BJ (cell line): ENCODE measurements at regions not wholly inside any gene's neighbourhood (a gene's known extent, or its start where the extent isn't known, plus 50 kb on each side); places are given as distances from the start of the nearest gene placed in this dataset.

Experiments
- CTCF ChIA-PET: fragments of 350-600 bp; formaldehyde crosslinking; extraction: SDS; loops from one replicate; lab custom pipeline; 2021; ENCODE audit warnings: antibody characterized with exemption, inconsistent platforms; lab: Yijun Ruan, JAX
- POLR2A ChIA-PET: fragments of 300-600 bp; sonication (Branson Sonifier 250); formaldehyde crosslinking; extraction: SDS; loops from one replicate; lab custom pipeline; 2021; ENCODE audit warnings: antibody characterized with exemption; lab: Charles Lee
- DNase-seq: peaks from one replicate; pipeline ENCODE4 v3.0.0-alpha.2; 2011; ENCODE audit warnings: low read depth
- H3K27me3 ChIP-seq: 2 replicates; pipeline ENCODE4 v1.6.0; 2011; ENCODE audit warnings: low read length; ENCODE audit not compliant: control insufficient read depth, insufficient read depth
- H3K36me3 ChIP-seq: 2 replicates; pipeline ENCODE4 v1.5.1; 2011; ENCODE audit warnings: low read length; ENCODE audit not compliant: control insufficient read depth, insufficient read depth
- H3K4me3 ChIP-seq: 2 replicates; pipeline ENCODE4 v1.5.1; 2011; ENCODE audit warnings: low read depth, mild to moderate bottlenecking, control low read depth, low read length
- TF ChIP-seq, protein P1 (sequence below): IDR thresholded peaks from 2 replicates; pipeline ENCODE4 v1.5.1; 2011; ENCODE audit warnings: low read depth, mild to moderate bottlenecking, control low read depth, inconsistent platforms, low read length, moderate library complexity; ENCODE audit not compliant: insufficient read depth

DNA sequence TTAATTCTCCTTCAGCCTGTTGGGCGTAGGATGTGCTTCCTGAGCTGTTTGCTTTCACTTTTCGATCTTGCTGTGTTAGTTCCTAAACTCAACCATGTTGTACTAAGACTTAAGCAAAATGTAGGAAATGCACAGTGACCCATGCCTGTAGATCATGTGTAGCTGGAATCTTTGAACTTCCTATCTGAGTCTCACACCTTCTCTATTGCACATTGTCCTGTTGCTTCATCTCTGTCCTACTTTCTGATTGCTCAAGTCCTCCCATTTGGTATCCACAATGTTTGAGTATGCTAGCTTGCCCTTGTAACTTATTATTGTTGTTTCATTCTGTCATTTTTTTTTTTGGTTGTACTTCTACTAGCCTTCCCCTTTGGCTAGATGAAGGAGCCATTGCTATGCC lies 239.6 kb downstream of the PPP1R2C start:
- ChIA-PET POLR2A (no interaction called here), CTCF (no interaction called here)
- Histone ChIP-seq H3K4me3 (no peak overlapping the region), H3K36me3 (no peaks in the 10 kb centered on the region), H3K27me3 (no peaks in the 10 kb centered on the region)
- DNase-seq = no peak
- TF ChIP-seq, protein P1, sequence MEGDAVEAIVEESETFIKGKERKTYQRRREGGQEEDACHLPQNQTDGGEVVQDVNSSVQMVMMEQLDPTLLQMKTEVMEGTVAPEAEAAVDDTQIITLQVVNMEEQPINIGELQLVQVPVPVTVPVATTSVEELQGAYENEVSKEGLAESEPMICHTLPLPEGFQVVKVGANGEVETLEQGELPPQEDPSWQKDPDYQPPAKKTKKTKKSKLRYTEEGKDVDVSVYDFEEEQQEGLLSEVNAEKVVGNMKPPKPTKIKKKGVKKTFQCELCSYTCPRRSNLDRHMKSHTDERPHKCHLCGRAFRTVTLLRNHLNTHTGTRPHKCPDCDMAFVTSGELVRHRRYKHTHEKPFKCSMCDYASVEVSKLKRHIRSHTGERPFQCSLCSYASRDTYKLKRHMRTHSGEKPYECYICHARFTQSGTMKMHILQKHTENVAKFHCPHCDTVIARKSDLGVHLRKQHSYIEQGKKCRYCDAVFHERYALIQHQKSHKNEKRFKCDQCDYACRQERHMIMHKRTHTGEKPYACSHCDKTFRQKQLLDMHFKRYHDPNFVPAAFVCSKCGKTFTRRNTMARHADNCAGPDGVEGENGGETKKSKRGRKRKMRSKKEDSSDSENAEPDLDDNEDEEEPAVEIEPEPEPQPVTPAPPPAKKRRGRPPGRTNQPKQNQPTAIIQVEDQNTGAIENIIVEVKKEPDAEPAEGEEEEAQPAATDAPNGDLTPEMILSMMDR = no peak

DNA sequence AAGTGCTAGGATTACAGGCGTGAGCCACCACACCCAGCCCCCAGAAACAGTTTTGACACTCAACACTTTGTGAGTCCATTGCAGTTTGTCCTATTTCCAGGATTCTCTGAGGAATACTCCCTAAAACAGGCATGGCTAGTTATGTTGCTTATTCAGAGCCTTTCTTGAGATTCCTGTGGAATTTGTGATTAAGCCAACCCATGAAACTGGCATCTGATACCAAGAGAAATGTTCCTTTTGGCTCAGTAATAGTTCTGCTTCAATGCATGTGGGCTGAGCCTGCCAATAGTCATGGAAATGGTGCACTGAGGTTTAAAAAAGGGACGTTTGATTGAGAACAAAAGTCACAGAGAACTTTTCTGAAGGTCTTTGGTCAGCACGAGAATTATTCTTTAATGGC lies 241.7 kb downstream of the PPP1R2C start:
- H3K27me3 ChIP-seq = no peaks in the 10 kb centered on the region
- TF ChIP-seq, protein P1 = no peak
- no peaks in the 10 kb centered on the region for H3K36me3 ChIP-seq
- DNase-seq = no peak
- H3K4me3 ChIP-seq = no peak overlapping the region
- CTCF ChIA-PET = no interaction called here
- POLR2A ChIA-PET = no interaction called here

DNA sequence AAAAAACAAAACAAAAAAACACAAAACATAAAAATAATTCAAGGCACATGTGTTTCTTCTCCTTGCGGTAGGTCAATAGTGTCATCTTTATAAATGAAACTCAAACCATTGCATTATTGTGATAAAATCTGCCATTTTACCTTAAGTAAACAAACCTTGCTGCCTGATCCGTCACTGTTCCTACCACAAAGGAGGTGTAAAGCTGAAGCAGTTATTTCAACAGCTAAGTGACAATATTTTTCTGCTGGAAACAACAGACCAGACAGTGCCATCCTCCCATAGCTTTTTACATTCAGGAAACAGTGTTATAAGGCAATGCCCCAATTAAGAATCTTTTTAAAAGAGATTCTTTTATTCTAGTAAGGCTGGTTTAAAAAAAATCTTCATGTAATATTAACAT lies 242.7 kb downstream of the PPP1R2C start:
- Histone ChIP-seq H3K4me3 (no peak overlapping the region), H3K27me3 (no peaks in the 10 kb centered on the region), H3K36me3 (no peaks in the 10 kb centered on the region)
- ChIA-PET POLR2A (no interaction called here), CTCF (interaction anchor here (0.6 kb wide), 1 partner anchor 939 kb away, joined by 3 read pairs; no protein-coding TSS in a partner anchor)
- DNase-seq = no peak
- TF ChIP-seq, protein P1 = no peak

DNA sequence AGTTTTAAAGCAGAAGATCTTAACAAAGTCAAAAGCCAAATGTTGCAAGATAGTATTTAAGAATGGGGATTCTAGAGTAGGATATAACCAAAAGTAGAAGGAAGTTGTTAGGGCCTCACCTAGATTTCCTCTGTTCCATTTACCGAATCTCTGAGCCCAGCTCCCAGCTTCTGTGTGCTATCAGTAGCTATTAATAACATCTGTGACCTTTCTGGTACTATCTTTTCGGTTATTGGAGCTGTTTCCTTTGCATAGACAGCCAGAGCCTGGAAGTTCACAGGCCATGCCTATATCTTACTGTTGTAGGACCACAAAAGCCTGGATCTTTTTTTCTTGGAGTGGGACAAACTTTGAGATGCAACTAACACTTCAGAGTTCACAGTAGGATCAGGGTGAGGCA lies 244.2 kb downstream of the PPP1R2C start:
- Histone ChIP-seq H3K4me3 (no peak overlapping the region), H3K36me3 (no peaks in the 10 kb centered on the region), H3K27me3 (no peaks in the 10 kb centered on the region)
- POLR2A ChIA-PET = no interaction called here
- DNase-seq = no peak
- TF ChIP-seq, protein P1 = no peak
- CTCF ChIA-PET = no interaction called here

DNA sequence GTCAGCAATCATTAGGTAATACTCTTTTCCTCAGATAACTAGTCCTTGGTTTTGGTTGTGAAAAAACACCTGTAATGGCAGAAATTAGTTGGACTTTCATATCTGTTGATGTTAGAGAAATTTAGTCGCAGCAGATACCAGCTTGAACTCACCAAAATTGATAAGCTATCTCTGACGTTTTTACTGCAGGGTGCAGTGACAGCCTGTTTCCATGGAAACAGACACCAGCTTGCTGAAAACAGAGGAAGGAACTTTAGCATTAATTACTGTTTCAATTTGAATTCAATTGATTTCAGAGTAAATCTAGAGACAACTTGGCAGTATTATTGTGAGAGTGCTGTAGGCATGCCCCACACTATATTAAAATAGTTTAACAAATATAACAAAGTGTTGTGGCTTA lies 246.5 kb downstream of the PPP1R2C start:
- DNase-seq = no peak
- TF ChIP-seq, protein P1 = no peak
- no peaks in the 10 kb centered on the region for H3K36me3 ChIP-seq
- POLR2A ChIA-PET = no interaction called here
- H3K4me3 ChIP-seq = no peak overlapping the region
- CTCF ChIA-PET = no interaction called here
- H3K27me3 ChIP-seq = no peaks in the 10 kb centered on the region
